GM18520 (cell line): ENCODE measurements at regions not wholly inside any gene's neighbourhood (a gene's known extent, or its start where the extent isn't known, plus 50 kb on each side); places are given as distances from the start of the nearest gene placed in this dataset.

Experiments
- ATAC-seq: cut with Tn5 transposase; IDR thresholded peaks from one replicate; pipeline ENCODE4 v1.9.1; 2021; ENCODE audit not compliant: unreplicated experiment

- ATAC-seq = no peak
Observed at GRCh38 chr1:234662148-234662547, 52.2 kb upstream of the IRF2BP2 start.

DNA sequence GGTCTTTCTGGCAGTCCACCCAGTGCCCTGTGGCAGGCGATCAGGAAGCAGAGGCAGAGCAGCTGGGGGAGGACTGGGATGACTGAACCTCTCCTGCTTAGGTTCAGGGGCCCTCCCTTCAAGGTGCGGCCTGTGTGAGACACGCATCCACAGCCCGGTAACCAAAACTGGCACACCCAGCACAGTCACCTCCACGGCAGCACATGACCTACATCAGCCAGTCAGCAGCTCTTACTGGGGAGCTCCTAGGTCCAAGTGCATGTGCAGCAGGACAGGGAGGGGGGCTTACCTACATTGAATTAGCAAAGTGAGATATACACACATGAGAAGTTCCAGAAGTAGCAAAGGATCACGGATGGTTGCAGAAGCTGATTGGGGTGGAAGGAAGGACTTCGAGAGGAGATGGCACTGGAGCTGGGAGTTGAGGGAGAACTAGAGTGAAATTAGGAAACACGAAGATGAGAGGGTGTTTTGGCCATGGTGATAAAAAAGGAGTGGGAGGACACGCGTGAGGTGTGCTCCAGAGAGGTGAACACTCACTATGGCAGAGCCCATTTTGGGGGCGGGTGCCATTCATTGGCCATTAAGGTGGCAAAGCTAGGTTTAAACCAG is 51.4 kb upstream of the IRF2BP2 start:
- no peak for ATAC-seq

- no peak for ATAC-seq
Observed at GRCh38 chr1:234660536-234661316, 50.7 kb upstream of the IRF2BP2 start.
